ENCODE measurements at regions not wholly inside any gene's neighbourhood (a gene's known extent, or its start where the extent isn't known, plus 50 kb on each side); places are given as distances from the start of the nearest gene placed in this dataset.
"Not testable (repeated sequence)": the region's sequence is repeated elsewhere in the genome, so short reads cannot be mapped to it uniquely, and the experiment has no call there.

GRCh38 chr12:46698003-46698402 is 127.8 kb downstream of the SLC38A4 start:
- no peak for DNase-seq (ENCODE audit: extremely low spot score)
- POLR2A ChIA-PET: no interaction called here
- CTCF ChIA-PET: no interaction called here
- TF ChIP-seq BHLHE40 (IDR thresholded peaks at IDR 0.05; ENCODE audit: borderline replicate concordance): no peak
- no peak for TF ChIP-seq FOXM1 (IDR thresholded peaks at IDR 0.05; ENCODE audit: borderline replicate concordance)
- TF ChIP-seq NFRKB (IDR thresholded peaks at IDR 0.05): no peak
- TF ChIP-seq PKNOX1 (IDR thresholded peaks at IDR 0.05): no peak
- no peak for TF ChIP-seq CTBP1 (IDR thresholded peaks at IDR 0.05; ENCODE audit: borderline replicate concordance)
- no peak for TF ChIP-seq ZNF384 (IDR thresholded peaks at IDR 0.05)
- TF ChIP-seq FOXA1 (IDR thresholded peaks at IDR 0.05): no peak

- TF ChIP-seq BHLHE40 (IDR thresholded peaks at IDR 0.05; ENCODE audit: borderline replicate concordance) (no peak), ZNF384 (IDR thresholded peaks at IDR 0.05) (no peak), TARDBP (IDR thresholded peaks at IDR 0.05) (no peak), LEF1 (IDR thresholded peaks at IDR 0.05; ENCODE audit: borderline replicate concordance) (no peak), SUZ12 (IDR thresholded peaks at IDR 0.05) (no peak), CTBP1 (IDR thresholded peaks at IDR 0.05; ENCODE audit: borderline replicate concordance) (no peak), L3MBTL2 (conservative IDR thresholded peaks at IDR 0.05) (no peak), ELF4 (IDR thresholded peaks at IDR 0.05) (no peak), FOXA1 (IDR thresholded peaks at IDR 0.05) (no peak), PKNOX1 (IDR thresholded peaks at IDR 0.05) (no peak)
- POLR2A ChIA-PET: no interaction called here
- DNase-seq (ENCODE audit: extremely low spot score): no peak
- CTCF ChIA-PET: no interaction called here
Observed at GRCh38 chr12:46693518-46693917, 132.3 kb downstream of the SLC38A4 start.

- no peak for TF ChIP-seq L3MBTL2 (conservative IDR thresholded peaks at IDR 0.05)
- no peak for TF ChIP-seq HDGF (IDR thresholded peaks at IDR 0.05; ENCODE audit: borderline replicate concordance)
- TF ChIP-seq FOXA1 (IDR thresholded peaks at IDR 0.05): no peak
- TF ChIP-seq ELF4 (IDR thresholded peaks at IDR 0.05): no peak
- no peak for TF ChIP-seq ARNT (IDR thresholded peaks at IDR 0.05)
- TF ChIP-seq BHLHE40 (IDR thresholded peaks at IDR 0.05; ENCODE audit: borderline replicate concordance): no peak
- TF ChIP-seq NFRKB (IDR thresholded peaks at IDR 0.05): no peak
- TF ChIP-seq SUZ12 (IDR thresholded peaks at IDR 0.05): no peak
- TF ChIP-seq PKNOX1 (IDR thresholded peaks at IDR 0.05): no peak
- TF ChIP-seq LEF1 (IDR thresholded peaks at IDR 0.05; ENCODE audit: borderline replicate concordance): no peak
- no peak for TF ChIP-seq SP1 (IDR thresholded peaks at IDR 0.05)
- TF ChIP-seq TARDBP (IDR thresholded peaks at IDR 0.05): no peak
- no peak for TF ChIP-seq FOXM1 (IDR thresholded peaks at IDR 0.05; ENCODE audit: borderline replicate concordance)
- no peak for DNase-seq (ENCODE audit: extremely low spot score)
- CTCF ChIA-PET: no interaction called here
- POLR2A ChIA-PET: no interaction called here
Observed at GRCh38 chr12:46693034-46693433, 132.8 kb downstream of the SLC38A4 start.

- TF ChIP-seq LEF1 (IDR thresholded peaks at IDR 0.05; ENCODE audit: borderline replicate concordance): no peak
- no peak for TF ChIP-seq FOXK2 (IDR thresholded peaks at IDR 0.05)
- TF ChIP-seq SP1 (IDR thresholded peaks at IDR 0.05): no peak
- TF ChIP-seq TARDBP (IDR thresholded peaks at IDR 0.05): no peak
- TF ChIP-seq BHLHE40 (IDR thresholded peaks at IDR 0.05; ENCODE audit: borderline replicate concordance): no peak
- no peak for TF ChIP-seq SUZ12 (IDR thresholded peaks at IDR 0.05)
- TF ChIP-seq ARNT (IDR thresholded peaks at IDR 0.05): no peak
- TF ChIP-seq NFRKB (IDR thresholded peaks at IDR 0.05): no peak
- TF ChIP-seq ELF4 (IDR thresholded peaks at IDR 0.05): no peak
- TF ChIP-seq ZNF384 (IDR thresholded peaks at IDR 0.05): no peak
- TF ChIP-seq HDGF (IDR thresholded peaks at IDR 0.05; ENCODE audit: borderline replicate concordance): no peak
- no peak for TF ChIP-seq L3MBTL2 (conservative IDR thresholded peaks at IDR 0.05)
- no peak for TF ChIP-seq FOXA1 (IDR thresholded peaks at IDR 0.05)
- TF ChIP-seq CTBP1 (IDR thresholded peaks at IDR 0.05; ENCODE audit: borderline replicate concordance): no peak
- TF ChIP-seq FOXM1 (IDR thresholded peaks at IDR 0.05; ENCODE audit: borderline replicate concordance): no peak
- no peak for DNase-seq (ENCODE audit: extremely low spot score)
- POLR2A ChIA-PET: no interaction called here
- CTCF ChIA-PET: no interaction called here
Observed at GRCh38 chr12:46692606-46693005, 133.2 kb downstream of the SLC38A4 start.

GRCh38 chr12:46686267-46686942 is 139.4 kb downstream of the SLC38A4 start:
- TF ChIP-seq L3MBTL2 (conservative IDR thresholded peaks at IDR 0.05): no peak
- TF ChIP-seq SUZ12 (IDR thresholded peaks at IDR 0.05): no peak
- TF ChIP-seq TARDBP (IDR thresholded peaks at IDR 0.05): no peak
- no peak for TF ChIP-seq NFRKB (IDR thresholded peaks at IDR 0.05)
- no peak for TF ChIP-seq FOXK2 (IDR thresholded peaks at IDR 0.05)
- TF ChIP-seq LEF1 (IDR thresholded peaks at IDR 0.05; ENCODE audit: borderline replicate concordance): no peak
- no peak for TF ChIP-seq ARNT (IDR thresholded peaks at IDR 0.05)
- no peak for DNase-seq (ENCODE audit: extremely low spot score)
- ChIA-PET POLR2A (no interaction called here), CTCF (no interaction called here)

- POLR2A ChIA-PET; CTCF ChIA-PET; DNase-seq (ENCODE audit: extremely low spot score): not testable (repeated sequence)
Observed at GRCh38 chr12:46684243-46684642, 141.6 kb downstream of the SLC38A4 start.

- TF ChIP-seq LEF1 (IDR thresholded peaks at IDR 0.05; ENCODE audit: borderline replicate concordance) (no peak), TARDBP (IDR thresholded peaks at IDR 0.05) (no peak), ELF4 (IDR thresholded peaks at IDR 0.05) (no peak), L3MBTL2 (conservative IDR thresholded peaks at IDR 0.05) (no peak), SP1 (IDR thresholded peaks at IDR 0.05) (no peak), ARNT (IDR thresholded peaks at IDR 0.05) (no peak), PKNOX1 (IDR thresholded peaks at IDR 0.05) (no peak), FOXA1 (IDR thresholded peaks at IDR 0.05) (no peak), NFRKB (IDR thresholded peaks at IDR 0.05) (no peak), HDGF (IDR thresholded peaks at IDR 0.05; ENCODE audit: borderline replicate concordance) (no peak)
- CTCF ChIA-PET: no interaction called here
Observed at GRCh38 chr12:46682148-46682547, 143.6 kb downstream of the SLC38A4 start.

More at GRCh38 chr12:46682148-46682547, 143.6 kb downstream of the SLC38A4 start:
- no peak for DNase-seq (ENCODE audit: extremely low spot score)
- POLR2A ChIA-PET: no interaction called here

Data from HEK293T (cell line).